ENCODE measurements at regions not wholly inside any gene's neighbourhood (a gene's known extent, or its start where the extent isn't known, plus 50 kb on each side); places are given as distances from the start of the nearest gene placed in this dataset.

GRCh38 chr16:86257546-86257945 lies 252.8 kb upstream of the FOXF1 start:
- ChIA-PET CTCF (interaction anchor here (0.9 kb wide), 1 partner anchor 261 kb away, joined by 4 read pairs; no protein-coding TSS in a partner anchor), POLR2A (no interaction called here)
- no peak overlapping the region for H3K4me3 ChIP-seq (replicated peaks in 1 of 3; ENCODE audit: insufficient read depth in 1 of 3, low read depth in 1 of 3, low read length in 3 of 3)
- TF ChIP-seq, protein P1, sequence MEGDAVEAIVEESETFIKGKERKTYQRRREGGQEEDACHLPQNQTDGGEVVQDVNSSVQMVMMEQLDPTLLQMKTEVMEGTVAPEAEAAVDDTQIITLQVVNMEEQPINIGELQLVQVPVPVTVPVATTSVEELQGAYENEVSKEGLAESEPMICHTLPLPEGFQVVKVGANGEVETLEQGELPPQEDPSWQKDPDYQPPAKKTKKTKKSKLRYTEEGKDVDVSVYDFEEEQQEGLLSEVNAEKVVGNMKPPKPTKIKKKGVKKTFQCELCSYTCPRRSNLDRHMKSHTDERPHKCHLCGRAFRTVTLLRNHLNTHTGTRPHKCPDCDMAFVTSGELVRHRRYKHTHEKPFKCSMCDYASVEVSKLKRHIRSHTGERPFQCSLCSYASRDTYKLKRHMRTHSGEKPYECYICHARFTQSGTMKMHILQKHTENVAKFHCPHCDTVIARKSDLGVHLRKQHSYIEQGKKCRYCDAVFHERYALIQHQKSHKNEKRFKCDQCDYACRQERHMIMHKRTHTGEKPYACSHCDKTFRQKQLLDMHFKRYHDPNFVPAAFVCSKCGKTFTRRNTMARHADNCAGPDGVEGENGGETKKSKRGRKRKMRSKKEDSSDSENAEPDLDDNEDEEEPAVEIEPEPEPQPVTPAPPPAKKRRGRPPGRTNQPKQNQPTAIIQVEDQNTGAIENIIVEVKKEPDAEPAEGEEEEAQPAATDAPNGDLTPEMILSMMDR (IDR thresholded peaks at IDR 0.05; ENCODE audit: extremely low read depth in 1 of 2, insufficient read depth in 1 of 2, low read depth in 1 of 2, low read length in 2 of 2) = no peak
- no peak for TF ChIP-seq MYC (IDR thresholded peaks at IDR 0.05; ENCODE audit: low read depth, low read length)
- TF ChIP-seq POLR2A (IDR thresholded peaks at IDR 0.05; ENCODE audit: low read depth, low read length) = no peak
- H3K36me3 ChIP-seq (ENCODE audit: control insufficient read depth in 2 of 2, extremely low read depth in 1 of 2, insufficient read depth in 2 of 2, low read length in 2 of 2) = no peaks in the 10 kb centered on the region
- BruUV-seq (replicated peaks) = no TSS peak
- H3K9ac ChIP-seq (replicated peaks; ENCODE audit: extremely low read depth, insufficient read depth, low read length) = no peak overlapping the region
- no peaks in the 10 kb centered on the region for H3K4me1 ChIP-seq (ENCODE audit: control insufficient read depth, extremely low read depth, insufficient read depth, low read length)
- peaks cover 11 to 17% of the 10 kb centered on the region in 2 experiments for H3K27me3 ChIP-seq (ENCODE audit: control insufficient read depth in 2 of 2, insufficient read depth in 2 of 2, low read length in 2 of 2)
- no peaks in the 10 kb centered on the region for H3K9me3 ChIP-seq (replicated peaks; ENCODE audit: control insufficient read depth, insufficient read depth, low read length)
- H3K79me2 ChIP-seq (ENCODE audit: control insufficient read depth, insufficient read depth, low read length) = no peaks in the 10 kb centered on the region
- H4K20me1 ChIP-seq (replicated peaks; ENCODE audit: control insufficient read depth, extremely low read depth, insufficient read depth, low read length) = no peaks in the 10 kb centered on the region
- intact Hi-C loops (cut with micrococcal nuclease) = no loop called here
- no peak for DNase-seq (ENCODE audit: low read depth, low spot score)
- no peak overlapping the region for H2AFZ ChIP-seq (ENCODE audit: low read depth, low read length)
- dilution Hi-C loops (cut with MboI; ENCODE audit: extremely low pct_ligation_motif_present, low sequenced_read_pairs) = no loop called here
- no peak for FAIRE-seq
- H3K9me1 ChIP-seq (replicated peaks; ENCODE audit: control insufficient read depth, extremely low read depth, insufficient read depth, low read length) = no peaks in the 10 kb centered on the region
- H3K4me2 ChIP-seq (ENCODE audit: insufficient read depth, low read length) = no peak overlapping the region
- no peak overlapping the region for H3K27ac ChIP-seq (ENCODE audit: insufficient read depth, low read depth, low read length)

DNA sequence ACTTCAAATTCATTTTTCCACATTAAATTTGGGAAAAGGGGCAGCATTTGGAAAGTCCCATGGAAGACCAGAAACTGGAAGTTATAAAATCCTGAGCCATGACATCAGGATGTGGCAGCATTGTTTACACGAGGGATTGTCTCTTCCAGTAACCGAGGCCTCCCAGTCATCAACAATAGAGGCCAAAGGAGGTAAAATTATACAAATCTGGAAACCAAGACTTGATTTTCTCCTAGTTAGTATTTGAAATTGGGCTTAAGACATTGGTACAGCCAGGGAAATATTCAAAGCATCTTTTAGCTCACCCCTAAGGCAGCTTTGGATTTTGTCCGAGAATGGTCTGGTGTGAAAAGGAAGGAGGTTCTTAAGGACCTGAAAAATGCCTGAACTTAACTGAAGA lies 251.6 kb upstream of the FOXF1 start:
- CTCF ChIA-PET = interaction anchor here (0.9 to 1.4 kb wide), 2 partner anchors 259 kb away, joined by 4 to 5 read pairs; no protein-coding TSS in a partner anchor
- Histone ChIP-seq H3K4me1 (ENCODE audit: control insufficient read depth, extremely low read depth, insufficient read depth, low read length) (no peaks in the 10 kb centered on the region), H3K36me3 (ENCODE audit: control insufficient read depth in 2 of 2, extremely low read depth in 1 of 2, insufficient read depth in 2 of 2, low read length in 2 of 2) (no peaks in the 10 kb centered on the region), H3K27ac (ENCODE audit: insufficient read depth, low read depth, low read length) (no peak overlapping the region), H4K20me1 (replicated peaks; ENCODE audit: control insufficient read depth, extremely low read depth, insufficient read depth, low read length) (no peaks in the 10 kb centered on the region), H2AFZ (ENCODE audit: low read depth, low read length) (no peak overlapping the region), H3K27me3 (ENCODE audit: control insufficient read depth in 2 of 2, insufficient read depth in 2 of 2, low read length in 2 of 2) (peaks cover 11 to 17% of the 10 kb centered on the region in 2 experiments), H3K9me3 (replicated peaks; ENCODE audit: control insufficient read depth, insufficient read depth, low read length) (no peaks in the 10 kb centered on the region), H3K4me3 (replicated peaks in 1 of 3; ENCODE audit: insufficient read depth in 1 of 3, low read depth in 1 of 3, low read length in 3 of 3) (no peak overlapping the region), H3K4me2 (ENCODE audit: insufficient read depth, low read length) (no peak overlapping the region), H3K79me2 (ENCODE audit: control insufficient read depth, insufficient read depth, low read length) (no peaks in the 10 kb centered on the region), H3K9me1 (replicated peaks; ENCODE audit: control insufficient read depth, extremely low read depth, insufficient read depth, low read length) (no peaks in the 10 kb centered on the region), H3K9ac (replicated peaks; ENCODE audit: extremely low read depth, insufficient read depth, low read length) (no peak overlapping the region)
- dilution Hi-C loops (cut with MboI; ENCODE audit: extremely low pct_ligation_motif_present, low sequenced_read_pairs) (no loop called here), intact Hi-C loops (cut with micrococcal nuclease) (no loop called here)
- BruUV-seq (replicated peaks) = no TSS peak
- TF ChIP-seq FOS (IDR thresholded peaks at IDR 0.05; ENCODE audit: borderline replicate concordance, insufficient read depth, low read length) = no peak
- no peak for TF ChIP-seq MAX (IDR thresholded peaks at IDR 0.05; ENCODE audit: insufficient read depth, insufficient read length)
- no peak for TF ChIP-seq GATA2 (IDR thresholded peaks at IDR 0.05; ENCODE audit: insufficient read depth, insufficient read length, low read depth, low read length)
- TF ChIP-seq EZH2 (IDR thresholded peaks at IDR 0.05; ENCODE audit: borderline replicate concordance, low read depth, low read length, severe bottlenecking) = no peak
- TF ChIP-seq JUN (IDR thresholded peaks at IDR 0.05; ENCODE audit: borderline replicate concordance, insufficient read depth, insufficient read length, low read depth) = no peak
- TF ChIP-seq POLR2A (IDR thresholded peaks at IDR 0.05; ENCODE audit: low read depth, low read length) = no peak
- DNase-seq (ENCODE audit: low read depth, low spot score) (no peak), FAIRE-seq (no peak)
- POLR2A ChIA-PET = no interaction called here

All from endothelial cell of umbilical vein (primary cell).